CD14-positive monocyte (primary cell): ENCODE measurements at regions not wholly inside any gene's neighbourhood (a gene's known extent, or its start where the extent isn't known, plus 50 kb on each side); places are given as distances from the start of the nearest gene placed in this dataset.
A peak's percentile ranks its signal among the peaks of the same experiment; 100 is the strongest.

ENCODE experiments used
- DNase-seq, 3 donors: peaks; one replicate each; pipeline ENCODE4 v3.0.0-alpha.2; 2011 to 2022
- H2AFZ ChIP-seq: 2 replicates; pipeline ENCODE4 v1.6.0; 2012; ENCODE audit warnings: mild to moderate bottlenecking, low read depth, low read length, inconsistent platforms; ENCODE audit not compliant: insufficient read depth, poor library complexity, severe bottlenecking
- H3K27ac ChIP-seq, 2 donors: 1 replicate in 1 of 2; 2 replicates in 1 of 2; pipeline ENCODE4 v1.5.1; 2012 to 2013; ENCODE audit warnings: low read length in 2 of 2, control low read depth in 1 of 2, inconsistent platforms in 1 of 2, low read depth in 1 of 2, mild to moderate bottlenecking in 1 of 2
- H3K27me3 ChIP-seq, 2 donors: one replicate each; pipeline versions ENCODE4 v1.6.0 to v1.6.1; 2011 to 2013; ENCODE audit warnings: low read length in 2 of 2; ENCODE audit not compliant: control insufficient read depth in 2 of 2, insufficient read depth in 2 of 2
- H3K36me3 ChIP-seq, 2 donors: replicated peaks in 1 of 2; 1 replicate in 1 of 2; 2 replicates in 1 of 2; pipeline versions ENCODE4 v1.5.1 to v1.6.1; 2012 to 2013; ENCODE audit warnings: low read length in 2 of 2, control low read depth in 1 of 2, inconsistent platforms in 1 of 2, mild to moderate bottlenecking in 1 of 2; ENCODE audit not compliant: insufficient read depth in 2 of 2, control insufficient read depth in 1 of 2
- H3K4me1 ChIP-seq, 2 donors: 1 replicate in 1 of 2; 2 replicates in 1 of 2; pipeline versions ENCODE4 v1.5.1 to v1.6.1; 2012 to 2013; ENCODE audit warnings: low read length in 2 of 2, control low read depth in 1 of 2, inconsistent platforms in 1 of 2, mild to moderate bottlenecking in 1 of 2, moderate library complexity in 1 of 2; ENCODE audit not compliant: insufficient read depth in 2 of 2, control insufficient read depth in 1 of 2
- H3K4me2 ChIP-seq: replicated peaks from 2 replicates; pipeline ENCODE3; 2012; ENCODE audit warnings: low read length, moderate library complexity, mild to moderate bottlenecking; ENCODE audit not compliant: poor library complexity, severe bottlenecking; ENCODE audit errors: extremely low read depth
- H3K4me3 ChIP-seq, 3 experiments: fragments of 200-600 bp in 1 of 3; sonication (generic) in 1 of 3; replicated peaks in 1 of 3; 1 replicate in 2 of 3; 2 replicates in 1 of 3; pipeline ENCODE4 v1.5.1; 2011 to 2013; ENCODE audit warnings: low read length in 3 of 3, mild to moderate bottlenecking in 3 of 3, control low read depth in 2 of 3, low read depth in 2 of 3, inconsistent platforms in 1 of 3, moderate library complexity in 1 of 3
- H3K79me2 ChIP-seq: 2 replicates; pipeline ENCODE4 v1.6.0; 2012; ENCODE audit warnings: mild to moderate bottlenecking, control low read depth, inconsistent platforms, low read length, moderate library complexity; ENCODE audit not compliant: insufficient read depth
- H3K9ac ChIP-seq: 2 replicates; pipeline ENCODE4 v1.6.0; 2017; ENCODE audit warnings: low read length, mild to moderate bottlenecking; ENCODE audit not compliant: insufficient read depth, poor library complexity, severe bottlenecking
- H3K9me3 ChIP-seq, 2 donors: replicated peaks in 1 of 2; 1 replicate in 1 of 2; 2 replicates in 1 of 2; pipeline versions ENCODE4 v1.5.1 to v1.6.1; 2012 to 2013; ENCODE audit warnings: low read length in 2 of 2, control low read depth in 1 of 2; ENCODE audit not compliant: control insufficient read depth in 1 of 2, insufficient read depth in 1 of 2
- H4K20me1 ChIP-seq: 2 replicates; pipeline ENCODE4 v1.6.0; 2012; ENCODE audit warnings: mild to moderate bottlenecking, low read length, control low read depth, moderate library complexity; ENCODE audit not compliant: insufficient read depth
- H3K27ac Mint-ChIP-seq, 7 donors: one replicate each; pipeline ENCODE4 v1.8.0; 2020; ENCODE audit warnings: mild to moderate bottlenecking in 7 of 7, mixed read lengths in 7 of 7, moderate library complexity in 6 of 7, inconsistent platforms in 2 of 7
- H3K27me3 Mint-ChIP-seq, 3 donors: one replicate each; pipeline ENCODE4 v1.8.0; 2021 to 2022; ENCODE audit warnings: low read depth in 3 of 3, mild to moderate bottlenecking in 3 of 3, mixed read lengths in 3 of 3, moderate library complexity in 3 of 3, inconsistent platforms in 1 of 3
- H3K36me3 Mint-ChIP-seq, 2 donors: one replicate each; pipeline ENCODE4 v1.8.0; 2020; ENCODE audit warnings: mixed read lengths in 2 of 2, inconsistent platforms in 1 of 2, mild to moderate bottlenecking in 1 of 2
- H3K4me1 Mint-ChIP-seq: one replicate; pipeline ENCODE4 v1.8.0; 2020; ENCODE audit warnings: mild to moderate bottlenecking, mixed read lengths
- H3K4me3 Mint-ChIP-seq, 2 donors: one replicate each; pipeline ENCODE4 v1.8.0; 2020; ENCODE audit warnings: mild to moderate bottlenecking in 2 of 2, mixed read lengths in 2 of 2, moderate library complexity in 1 of 2
- H3K9me3 Mint-ChIP-seq, 7 donors: one replicate each; pipeline ENCODE4 v1.8.0; 2020 to 2022; ENCODE audit warnings: mixed read lengths in 7 of 7, mild to moderate bottlenecking in 6 of 7, moderate library complexity in 6 of 7, inconsistent platforms in 2 of 7
- WGBS: methylation state at CpG from one replicate; pipeline ENCODE4 v1.1.5; 2013; ENCODE audit warnings: missing lambda C conversion rate; ENCODE audit not compliant: insufficient coverage; 5-methylcytosine and 5-hydroxymethylcytosine counted together
- intact Hi-C, 2 donors: fragments of 100-400 bp; cut with micrococcal nuclease; formaldehyde crosslinking; loops; one replicate each; pipeline versions ENCODE4 v1.15.0 to v1.15.1; 2023
- TF ChIP-seq, protein P1 (sequence below): fragments of 200-600 bp; IDR thresholded peaks from one replicate; pipeline ENCODE4 v1.8.0; 2022; ENCODE audit warnings: antibody characterized with exemption, mild to moderate bottlenecking

DNA sequence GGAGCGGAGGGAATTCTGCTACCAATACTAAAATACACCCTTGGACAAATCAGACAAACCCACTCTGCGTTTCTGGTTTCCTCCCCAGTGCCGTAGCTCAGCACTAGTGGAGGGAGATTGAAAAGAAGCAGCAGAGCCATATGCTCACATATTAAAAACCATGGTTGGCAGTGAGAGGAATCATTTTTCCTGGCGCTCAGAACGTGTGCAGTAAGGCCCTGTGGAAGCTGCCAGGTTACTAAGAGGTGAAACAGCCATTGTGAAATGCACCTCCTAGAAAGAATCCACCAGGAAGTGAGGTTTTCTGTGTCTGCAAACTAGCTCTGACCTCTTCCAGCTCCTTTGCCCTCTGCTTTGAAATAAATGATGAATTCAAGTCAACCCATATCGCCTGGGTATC lies 177.2 kb downstream of the ERCC6L2 start:
- Histone ChIP-seq H3K27ac (no peak overlapping the region), H2AFZ (no peak overlapping the region), H4K20me1 (no peaks in the 10 kb centered on the region), H3K9me3 (peaks cover 0 to 11% of the 10 kb centered on the region in 2 donors), H3K4me2 (no peak overlapping the region), H3K9ac (no peak overlapping the region), H3K4me1 (no peaks in the 10 kb centered on the region), H3K4me3 (no peak overlapping the region), H3K27me3 (no peaks in the 10 kb centered on the region), H3K79me2 (no peaks in the 10 kb centered on the region), H3K36me3 (no peaks in the 10 kb centered on the region)
- Mint-ChIP-seq H3K4me1 (peaks cover 6% of the 10 kb centered on the region), H3K36me3 (no peaks in the 10 kb centered on the region), H3K4me3 (no peak overlapping the region), H3K9me3 (peaks cover 0 to 11% (median 9%) of the 10 kb centered on the region in 7 donors), H3K27ac (peak overlapping the region in 1 of 7 donors; percentile 72), H3K27me3 (peaks cover 3 to 8% (median 6%) of the 10 kb centered on the region in 3 donors)
- intact Hi-C loops = no loop called here
- no CpG with 5 or more reads among the region's 6 CpGs for WGBS
- no peak for DNase-seq
- TF ChIP-seq, protein P1, sequence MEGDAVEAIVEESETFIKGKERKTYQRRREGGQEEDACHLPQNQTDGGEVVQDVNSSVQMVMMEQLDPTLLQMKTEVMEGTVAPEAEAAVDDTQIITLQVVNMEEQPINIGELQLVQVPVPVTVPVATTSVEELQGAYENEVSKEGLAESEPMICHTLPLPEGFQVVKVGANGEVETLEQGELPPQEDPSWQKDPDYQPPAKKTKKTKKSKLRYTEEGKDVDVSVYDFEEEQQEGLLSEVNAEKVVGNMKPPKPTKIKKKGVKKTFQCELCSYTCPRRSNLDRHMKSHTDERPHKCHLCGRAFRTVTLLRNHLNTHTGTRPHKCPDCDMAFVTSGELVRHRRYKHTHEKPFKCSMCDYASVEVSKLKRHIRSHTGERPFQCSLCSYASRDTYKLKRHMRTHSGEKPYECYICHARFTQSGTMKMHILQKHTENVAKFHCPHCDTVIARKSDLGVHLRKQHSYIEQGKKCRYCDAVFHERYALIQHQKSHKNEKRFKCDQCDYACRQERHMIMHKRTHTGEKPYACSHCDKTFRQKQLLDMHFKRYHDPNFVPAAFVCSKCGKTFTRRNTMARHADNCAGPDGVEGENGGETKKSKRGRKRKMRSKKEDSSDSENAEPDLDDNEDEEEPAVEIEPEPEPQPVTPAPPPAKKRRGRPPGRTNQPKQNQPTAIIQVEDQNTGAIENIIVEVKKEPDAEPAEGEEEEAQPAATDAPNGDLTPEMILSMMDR = no peak

- no peak for DNase-seq
- TF ChIP-seq, protein P1 = no peak
Observed at GRCh38 chr9:96051423-96051822, 175.9 kb downstream of the ERCC6L2 start.

More at GRCh38 chr9:96051423-96051822, 175.9 kb downstream of the ERCC6L2 start:
- Mint-ChIP-seq H3K9me3 (peaks cover 0 to 11% (median 8%) of the 10 kb centered on the region in 7 donors), H3K27ac (no peak overlapping the region), H3K4me1 (peaks cover 4% of the 10 kb centered on the region), H3K36me3 (no peaks in the 10 kb centered on the region), H3K27me3 (peaks cover 8 to 9% (median 8%) of the 10 kb centered on the region in 3 donors), H3K4me3 (no peak overlapping the region)
- no peaks in the 10 kb centered on the region for H3K79me2 ChIP-seq
- H2AFZ ChIP-seq = no peak overlapping the region
- no peak overlapping the region for H3K4me2 ChIP-seq
- no peak overlapping the region for H3K9ac ChIP-seq
- no peaks in the 10 kb centered on the region for H3K4me1 ChIP-seq
- intact Hi-C loops = no loop called here
- WGBS = no CpG with 5 or more reads among the region's 7 CpGs
- H3K36me3 ChIP-seq = no peaks in the 10 kb centered on the region
- H4K20me1 ChIP-seq = no peaks in the 10 kb centered on the region
- no peaks in the 10 kb centered on the region for H3K27me3 ChIP-seq
- H3K9me3 ChIP-seq = peaks cover 0 to 11% of the 10 kb centered on the region in 2 donors
- H3K27ac ChIP-seq = no peak overlapping the region
- no peak overlapping the region for H3K4me3 ChIP-seq
